Panc1 (cell line): ENCODE measurements at regions not wholly inside any gene's neighbourhood (a gene's known extent, or its start where the extent isn't known, plus 50 kb on each side); places are given as distances from the start of the nearest gene placed in this dataset.

Source experiments
- POLR2AphosphoS5 ChIP-seq: IDR thresholded peaks from 2 replicates; pipeline ENCODE4 v1.6.1; 2012; ENCODE audit warnings: mild to moderate bottlenecking, low read depth, low read length, moderate library complexity
- REST ChIP-seq, 2 experiments: IDR thresholded peaks; 2 replicates each; pipeline ENCODE4 v1.6.1; 2011 to 2012; ENCODE audit warnings: low read depth in 2 of 2, control low read depth in 1 of 2, low read length in 1 of 2, mild to moderate bottlenecking in 1 of 2, moderate library complexity in 1 of 2; ENCODE audit not compliant: insufficient read depth in 1 of 2
- SIN3A ChIP-seq: IDR thresholded peaks from 2 replicates; pipeline ENCODE4 v1.6.1; 2012; ENCODE audit warnings: low read depth, mild to moderate bottlenecking, low read length, moderate library complexity, borderline replicate concordance; ENCODE audit not compliant: insufficient read depth
- TF ChIP-seq, protein P1 (sequence below): fragments of 450-650 bp; IDR thresholded peaks from 2 replicates; pipeline ENCODE4 v1.5.1; 2017; ENCODE audit warnings: mild to moderate bottlenecking

GRCh38 chr2:198880421-198880820, 577.3 kb downstream of the SATB2 start:
- TF ChIP-seq, protein P1, sequence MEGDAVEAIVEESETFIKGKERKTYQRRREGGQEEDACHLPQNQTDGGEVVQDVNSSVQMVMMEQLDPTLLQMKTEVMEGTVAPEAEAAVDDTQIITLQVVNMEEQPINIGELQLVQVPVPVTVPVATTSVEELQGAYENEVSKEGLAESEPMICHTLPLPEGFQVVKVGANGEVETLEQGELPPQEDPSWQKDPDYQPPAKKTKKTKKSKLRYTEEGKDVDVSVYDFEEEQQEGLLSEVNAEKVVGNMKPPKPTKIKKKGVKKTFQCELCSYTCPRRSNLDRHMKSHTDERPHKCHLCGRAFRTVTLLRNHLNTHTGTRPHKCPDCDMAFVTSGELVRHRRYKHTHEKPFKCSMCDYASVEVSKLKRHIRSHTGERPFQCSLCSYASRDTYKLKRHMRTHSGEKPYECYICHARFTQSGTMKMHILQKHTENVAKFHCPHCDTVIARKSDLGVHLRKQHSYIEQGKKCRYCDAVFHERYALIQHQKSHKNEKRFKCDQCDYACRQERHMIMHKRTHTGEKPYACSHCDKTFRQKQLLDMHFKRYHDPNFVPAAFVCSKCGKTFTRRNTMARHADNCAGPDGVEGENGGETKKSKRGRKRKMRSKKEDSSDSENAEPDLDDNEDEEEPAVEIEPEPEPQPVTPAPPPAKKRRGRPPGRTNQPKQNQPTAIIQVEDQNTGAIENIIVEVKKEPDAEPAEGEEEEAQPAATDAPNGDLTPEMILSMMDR = no peak
- TF ChIP-seq SIN3A (no peak), POLR2AphosphoS5 (no peak), REST (IDR thresholded peaks at IDR 0.05; ENCODE audit: insufficient read depth in 1 of 2, low read depth in 2 of 2, low read length in 1 of 2) (no peak)
